Naive thymus-derived CD4-positive, alpha-beta T cell (primary cell): ENCODE measurements at regions not wholly inside any gene's neighbourhood (a gene's known extent, or its start where the extent isn't known, plus 50 kb on each side); places are given as distances from the start of the nearest gene placed in this dataset.

Experiments used
- ATAC-seq: fragments of 150-1000 bp; cut with Tn5 transposase; 2 replicates; pipeline ENCODE4 v1.10.0; 2021; ENCODE audit warnings: mild to moderate bottlenecking, moderate library complexity
- CTCF ChIA-PET: fragments of 350-600 bp; sonication (Branson Sonifier 250); formaldehyde crosslinking; loops from one replicate; lab custom pipeline; 2021; ENCODE audit warnings: antibody characterized with exemption; lab: Charles Lee
- POLR2A ChIA-PET: fragments of 350-600 bp; sonication (Branson Sonifier 250); formaldehyde crosslinking; loops from one replicate; lab custom pipeline; 2021; ENCODE audit warnings: antibody characterized with exemption, inconsistent platforms; lab: Charles Lee
- DNase-seq, 9 donors: peaks; one replicate each; pipeline versions ENCODE4 v3.0.0 to v3.0.0-alpha.2; 2020 to 2022; ENCODE audit warnings: mixed read lengths in 1 of 9
- H3K27ac ChIP-seq: one replicate; pipeline ENCODE4 v1.7.0; 2013; ENCODE audit warnings: mild to moderate bottlenecking, low read depth, low read length, moderate library complexity
- H3K27me3 ChIP-seq, 2 donors: one replicate each; pipeline ENCODE4 v1.7.0; 2013; ENCODE audit warnings: low read length in 2 of 2, mild to moderate bottlenecking in 2 of 2, moderate library complexity in 2 of 2; ENCODE audit not compliant: control insufficient read depth in 2 of 2, insufficient read depth in 2 of 2
- H3K36me3 ChIP-seq, 3 experiments: 1 replicate in 2 of 3; 2 replicates in 1 of 3; pipeline ENCODE4 v1.7.0; 2013; ENCODE audit warnings: low read length in 3 of 3, mild to moderate bottlenecking in 3 of 3, moderate library complexity in 1 of 3; ENCODE audit not compliant: insufficient read depth in 3 of 3, control insufficient read depth in 2 of 3
- H3K4me1 ChIP-seq, 2 donors: one replicate each; pipeline ENCODE4 v1.7.0; 2013; ENCODE audit warnings: low read length in 2 of 2, mild to moderate bottlenecking in 2 of 2, moderate library complexity in 1 of 2; ENCODE audit not compliant: control insufficient read depth in 2 of 2, insufficient read depth in 2 of 2
- H3K4me3 ChIP-seq: 2 replicates; pipeline ENCODE4 v1.7.0; 2013; ENCODE audit warnings: mild to moderate bottlenecking, low read length
- H3K9me3 ChIP-seq, 3 experiments: 1 replicate in 2 of 3; 2 replicates in 1 of 3; pipeline ENCODE4 v1.7.0; 2013; ENCODE audit warnings: low read length in 3 of 3; ENCODE audit not compliant: control insufficient read depth in 2 of 3
- H3K27ac Mint-ChIP-seq, 9 donors: one replicate each; pipeline ENCODE4 v1.8.0; 2020 to 2022; ENCODE audit warnings: mixed read lengths in 9 of 9, mild to moderate bottlenecking in 8 of 9, moderate library complexity in 5 of 9, inconsistent platforms in 2 of 9
- H3K27me3 Mint-ChIP-seq, 5 donors: one replicate each; pipeline ENCODE4 v1.8.0; 2021 to 2022; ENCODE audit warnings: mixed read lengths in 5 of 5, mild to moderate bottlenecking in 1 of 5
- H3K36me3 Mint-ChIP-seq, 5 donors: one replicate each; pipeline ENCODE4 v1.8.0; 2020 to 2022; ENCODE audit warnings: mixed read lengths in 5 of 5, mild to moderate bottlenecking in 3 of 5, inconsistent platforms in 1 of 5
- H3K4me1 Mint-ChIP-seq, 7 donors: one replicate each; pipeline ENCODE4 v1.8.0; 2020 to 2022; ENCODE audit warnings: mixed read lengths in 7 of 7, mild to moderate bottlenecking in 3 of 7, inconsistent platforms in 1 of 7
- H3K4me3 Mint-ChIP-seq, 10 donors: one replicate each; pipeline ENCODE4 v1.8.0; 2020 to 2022; ENCODE audit warnings: mild to moderate bottlenecking in 10 of 10, mixed read lengths in 10 of 10, moderate library complexity in 6 of 10, inconsistent platforms in 2 of 10
- H3K9me3 Mint-ChIP-seq, 11 donors: one replicate each; pipeline ENCODE4 v1.8.0; 2020 to 2022; ENCODE audit warnings: mixed read lengths in 11 of 11, mild to moderate bottlenecking in 4 of 11, inconsistent platforms in 1 of 11, moderate library complexity in 1 of 11
- intact Hi-C, 2 donors: fragments of 100-400 bp; cut with micrococcal nuclease; formaldehyde crosslinking; loops; one replicate each; pipeline ENCODE4 v1.15.1; 2023

- Histone ChIP-seq H3K4me1 (no peaks in the 10 kb centered on the region), H3K9me3 (no peaks in the 10 kb centered on the region), H3K27me3 (no peaks in the 10 kb centered on the region), H3K4me3 (no peak overlapping the region), H3K27ac (no peak overlapping the region), H3K36me3 (no peaks in the 10 kb centered on the region)
- Mint-ChIP-seq H3K4me1 (no peaks in the 10 kb centered on the region), H3K4me3 (no peak overlapping the region), H3K27ac (no peak overlapping the region), H3K9me3 (peaks cover 0 to 7% (median under 1%) of the 10 kb centered on the region in 11 donors), H3K36me3 (no peaks in the 10 kb centered on the region), H3K27me3 (peaks cover 0 to 2% (median 0%) of the 10 kb centered on the region in 5 donors)
- DNase-seq (no peak), ATAC-seq (no peak)
- intact Hi-C loops: no loop called here
- ChIA-PET CTCF (no interaction called here), POLR2A (no interaction called here)
Measured at GRCh38 chr9:82679472-82679871, 383.5 kb downstream of the RASEF start.

DNA sequence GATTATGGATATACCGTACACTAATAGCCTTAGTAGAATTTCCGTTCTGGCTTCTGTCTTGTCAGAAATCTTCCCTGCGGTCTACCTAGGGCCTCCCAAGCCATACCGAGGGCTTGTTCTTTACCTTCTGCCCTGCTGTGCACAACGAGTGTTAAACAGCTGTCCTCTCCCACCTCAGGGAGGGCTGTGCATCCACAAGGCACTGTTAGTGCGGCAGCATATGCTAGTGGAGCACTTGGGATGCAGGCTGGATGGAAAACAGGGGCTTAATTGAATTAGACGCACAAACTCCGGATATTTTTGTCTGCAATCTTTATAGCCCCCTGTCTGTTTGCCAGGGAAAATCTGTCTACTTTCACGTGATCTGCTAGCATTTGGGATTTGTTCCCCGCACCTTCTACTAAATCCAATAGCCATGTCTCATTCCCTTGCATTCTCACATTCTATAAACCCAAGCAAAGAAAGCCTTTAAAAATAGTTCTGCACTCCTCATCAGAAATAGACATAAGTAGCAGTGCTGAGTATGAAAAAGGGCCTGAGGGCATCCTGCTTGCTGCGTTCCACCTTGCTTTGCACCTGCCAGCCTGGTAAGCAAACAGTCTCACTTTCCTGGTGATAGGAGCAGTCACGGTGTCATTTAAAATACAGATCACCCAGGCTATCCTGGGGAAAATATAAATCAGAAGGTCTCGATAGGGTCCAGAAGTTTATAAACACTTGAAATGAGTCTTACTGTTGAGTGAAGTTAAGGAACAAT lies 382.6 kb downstream of the RASEF start:
- ChIA-PET POLR2A (no interaction called here), CTCF (no interaction called here)
- H3K27ac Mint-ChIP-seq: no peak overlapping the region
- H3K4me3 Mint-ChIP-seq: no peak overlapping the region
- peaks cover 0 to 9% (median 3%) of the 10 kb centered on the region in 11 donors for H3K9me3 Mint-ChIP-seq
- H3K36me3 ChIP-seq: no peaks in the 10 kb centered on the region
- H3K4me1 ChIP-seq: no peaks in the 10 kb centered on the region
- H3K27ac ChIP-seq: no peak overlapping the region
- intact Hi-C loops: no loop called here
- DNase-seq (no peak), ATAC-seq (no peak)
- H3K9me3 ChIP-seq: no peaks in the 10 kb centered on the region
- H3K36me3 Mint-ChIP-seq: no peaks in the 10 kb centered on the region
- H3K4me3 ChIP-seq: no peak overlapping the region
- peaks cover 0 to 4% (median 0%) of the 10 kb centered on the region in 5 donors for H3K27me3 Mint-ChIP-seq
- H3K27me3 ChIP-seq: no peaks in the 10 kb centered on the region
- H3K4me1 Mint-ChIP-seq: no peaks in the 10 kb centered on the region

DNA sequence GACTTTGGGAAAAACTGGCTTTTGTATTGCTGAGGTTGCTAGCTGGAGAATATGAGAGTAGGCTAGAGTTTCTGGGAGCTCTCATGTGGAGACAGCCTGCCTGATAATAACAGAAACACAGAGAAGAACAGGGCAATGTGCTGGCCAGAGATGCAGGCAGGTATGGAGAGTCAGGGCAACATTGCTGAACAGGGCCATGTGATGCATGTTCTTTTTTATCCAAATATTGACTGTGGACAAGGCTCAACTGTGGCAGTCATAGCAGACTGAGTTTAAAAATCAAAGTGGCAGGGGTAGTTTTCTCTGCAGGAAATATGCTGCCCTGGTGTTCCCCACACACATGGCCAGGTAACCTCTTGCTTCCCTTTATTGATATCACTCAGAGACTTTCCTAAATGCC lies 381.1 kb downstream of the RASEF start:
- no peak for DNase-seq
- no peak for ATAC-seq
- CTCF ChIA-PET: no interaction called here
- Histone ChIP-seq H3K27ac (no peak overlapping the region), H3K36me3 (no peaks in the 10 kb centered on the region), H3K27me3 (no peaks in the 10 kb centered on the region), H3K9me3 (no peaks in the 10 kb centered on the region), H3K4me1 (no peaks in the 10 kb centered on the region), H3K4me3 (no peak overlapping the region)
- Mint-ChIP-seq H3K27ac (no peak overlapping the region), H3K9me3 (peaks cover 0 to 9% (median 3%) of the 10 kb centered on the region in 11 donors), H3K36me3 (no peaks in the 10 kb centered on the region), H3K4me3 (no peak overlapping the region), H3K27me3 (peaks cover 0 to 4% (median 0%) of the 10 kb centered on the region in 5 donors), H3K4me1 (no peaks in the 10 kb centered on the region)
- intact Hi-C loops: no loop called here
- POLR2A ChIA-PET: no interaction called here

- no peak overlapping the region for H3K27ac Mint-ChIP-seq
- H3K27me3 ChIP-seq: no peaks in the 10 kb centered on the region
- ChIA-PET POLR2A (no interaction called here), CTCF (no interaction called here)
- H3K4me1 Mint-ChIP-seq: no peaks in the 10 kb centered on the region
- H3K4me1 ChIP-seq: no peaks in the 10 kb centered on the region
- no peaks in the 10 kb centered on the region for H3K9me3 ChIP-seq
- no peaks in the 10 kb centered on the region for H3K36me3 Mint-ChIP-seq
- H3K4me3 ChIP-seq: no peak overlapping the region
- ATAC-seq (no peak), DNase-seq (no peak)
- H3K27me3 Mint-ChIP-seq: peaks cover 0 to 4% (median 0%) of the 10 kb centered on the region in 5 donors
- intact Hi-C loops: no loop called here
- peaks cover 0 to 9% (median 3%) of the 10 kb centered on the region in 11 donors for H3K9me3 Mint-ChIP-seq
- H3K4me3 Mint-ChIP-seq: no peak overlapping the region
- H3K36me3 ChIP-seq: no peaks in the 10 kb centered on the region
- H3K27ac ChIP-seq: no peak overlapping the region
Measured at GRCh38 chr9:82682431-82682830, 380.5 kb downstream of the RASEF start.

- Histone ChIP-seq H3K4me1 (no peaks in the 10 kb centered on the region), H3K9me3 (peaks cover 0 to 8% (median 0%) of the 10 kb centered on the region in 3 experiments), H3K4me3 (no peak overlapping the region), H3K36me3 (no peaks in the 10 kb centered on the region), H3K27ac (no peak overlapping the region), H3K27me3 (no peaks in the 10 kb centered on the region)
- Mint-ChIP-seq H3K36me3 (peaks cover 0 to 4% (median 0%) of the 10 kb centered on the region in 5 donors), H3K9me3 (peaks cover 3 to 27% (median 12%) of the 10 kb centered on the region in 11 donors), H3K4me3 (no peak overlapping the region), H3K4me1 (no peaks in the 10 kb centered on the region), H3K27me3 (no peaks in the 10 kb centered on the region), H3K27ac (no peak overlapping the region)
- intact Hi-C loops: no loop called here
- ChIA-PET POLR2A (no interaction called here), CTCF (no interaction called here)
- DNase-seq (no peak), ATAC-seq (no peak)
Measured at GRCh38 chr9:82695704-82696103, 367.2 kb downstream of the RASEF start.

GRCh38 chr9:82706786-82707185 lies 356.2 kb downstream of the RASEF start:
- Histone ChIP-seq H3K4me3 (no peak overlapping the region), H3K4me1 (no peaks in the 10 kb centered on the region), H3K36me3 (no peaks in the 10 kb centered on the region), H3K9me3 (no peaks in the 10 kb centered on the region), H3K27ac (no peak overlapping the region), H3K27me3 (no peaks in the 10 kb centered on the region)
- no peak overlapping the region for H3K27ac Mint-ChIP-seq
- ChIA-PET CTCF (no interaction called here), POLR2A (no interaction called here)
- DNase-seq (no peak), ATAC-seq (no peak)
- peaks cover 0 to 4% (median 0%) of the 10 kb centered on the region in 5 donors for H3K36me3 Mint-ChIP-seq
- H3K27me3 Mint-ChIP-seq: no peaks in the 10 kb centered on the region
- H3K4me3 Mint-ChIP-seq: no peak overlapping the region
- peaks cover 0 to 10% (median 4%) of the 10 kb centered on the region in 11 donors for H3K9me3 Mint-ChIP-seq
- H3K4me1 Mint-ChIP-seq: no peaks in the 10 kb centered on the region
- intact Hi-C loops: no loop called here

DNA sequence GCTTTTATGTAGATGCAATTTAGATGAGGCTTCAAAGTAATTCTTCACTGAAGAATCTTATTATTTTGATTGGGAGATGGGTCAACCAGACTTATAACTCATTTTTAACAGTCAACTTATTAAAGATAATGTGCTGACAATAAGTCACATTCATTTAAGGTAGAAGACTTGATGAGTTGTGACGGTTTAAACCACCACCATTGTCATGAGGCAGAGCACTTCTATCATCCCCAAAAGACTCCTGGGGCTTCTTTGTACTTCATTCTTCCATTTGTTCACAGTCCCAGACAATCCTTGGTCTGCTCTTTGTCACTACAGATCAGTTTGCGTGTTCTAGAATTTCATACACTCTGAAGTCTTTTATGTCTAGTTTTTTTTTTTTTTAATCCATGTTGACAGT lies 346.1 kb downstream of the RASEF start:
- Mint-ChIP-seq H3K4me1 (no peaks in the 10 kb centered on the region), H3K36me3 (no peaks in the 10 kb centered on the region), H3K27ac (no peak overlapping the region), H3K4me3 (no peak overlapping the region), H3K9me3 (peaks cover 0 to 26% (median 7%) of the 10 kb centered on the region in 11 donors), H3K27me3 (no peaks in the 10 kb centered on the region)
- ChIA-PET POLR2A (no interaction called here), CTCF (no interaction called here)
- H3K27me3 ChIP-seq: no peaks in the 10 kb centered on the region
- no peak overlapping the region for H3K27ac ChIP-seq
- H3K4me3 ChIP-seq: no peak overlapping the region
- H3K36me3 ChIP-seq: no peaks in the 10 kb centered on the region
- intact Hi-C loops: no loop called here
- H3K9me3 ChIP-seq: peaks cover 0 to 6% (median 0%) of the 10 kb centered on the region in 3 experiments
- ATAC-seq (no peak), DNase-seq (no peak)
- H3K4me1 ChIP-seq: no peaks in the 10 kb centered on the region
